Stimulated activated CD8-positive, alpha-beta memory T cell treated with anti-CD3 and anti-CD28 coated beads, Interleukin-7, amount 100 ng/mL, for 24 hours (primary cell): ENCODE measurements at regions not wholly inside any gene's neighbourhood (a gene's known extent, or its start where the extent isn't known, plus 50 kb on each side); places are given as distances from the start of the nearest gene placed in this dataset.

ENCODE experiments used
- DNase-seq: peaks from one replicate; pipeline ENCODE4 v3.0.0-alpha.2; 2020; ENCODE audit warnings: low read depth

GRCh38 chr9:28839778-28840430 is 1266.6 kb upstream of the C9orf72 start:
- no peak for DNase-seq

GRCh38 chr9:28841775-28842174 is 1268.5 kb upstream of the C9orf72 start:
- no peak for DNase-seq

GRCh38 chr9:28847331-28847730 is 1274.0 kb upstream of the C9orf72 start:
- DNase-seq = no peak

- DNase-seq = no peak
Measured at GRCh38 chr9:28848671-28849070, 1275.4 kb upstream of the C9orf72 start.

DNA sequence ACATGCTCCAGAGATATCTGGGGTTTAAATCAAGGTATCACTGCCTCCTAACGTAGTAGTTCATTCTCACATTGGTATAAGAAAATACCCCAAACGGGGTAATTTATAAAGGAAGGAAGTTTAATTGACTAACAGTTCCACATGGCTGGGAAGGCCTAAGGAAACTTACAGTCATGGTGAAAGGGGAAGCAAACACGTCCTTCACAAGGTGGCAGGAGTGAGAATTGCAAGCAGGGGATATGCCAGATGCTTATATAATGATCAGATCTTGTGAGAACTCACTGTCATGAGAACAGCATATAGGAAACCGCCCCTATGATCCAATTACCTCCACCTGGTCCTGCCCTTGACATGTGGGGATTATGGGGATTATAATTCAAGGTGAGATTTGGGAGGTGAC is 1280.2 kb upstream of the C9orf72 start:
- DNase-seq = no peak

GRCh38 chr9:28866951-28867350 is 1293.7 kb upstream of the C9orf72 start:
- DNase-seq = no peak

GRCh38 chr9:28868228-28868990 is 1295.1 kb upstream of the C9orf72 start:
- DNase-seq = no peak

DNA sequence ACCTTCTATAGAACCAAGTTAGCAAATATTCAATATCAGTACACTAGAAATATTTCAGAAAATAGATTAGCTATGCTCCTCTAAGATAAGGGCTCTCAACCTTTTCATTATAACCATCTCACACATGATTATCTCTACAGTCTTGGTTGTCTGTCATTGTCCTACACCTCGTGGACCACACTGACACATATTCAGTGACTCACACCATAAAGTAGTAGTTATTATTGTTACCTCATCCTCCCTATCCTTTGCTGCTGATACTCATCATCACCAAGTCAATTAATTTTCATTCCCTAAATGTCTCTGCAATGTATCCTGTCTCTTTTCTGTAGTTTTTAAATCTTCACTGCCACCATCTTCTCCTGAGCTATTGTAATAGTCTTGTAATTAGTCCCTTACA is 1309.2 kb upstream of the C9orf72 start:
- DNase-seq = no peak

DNA sequence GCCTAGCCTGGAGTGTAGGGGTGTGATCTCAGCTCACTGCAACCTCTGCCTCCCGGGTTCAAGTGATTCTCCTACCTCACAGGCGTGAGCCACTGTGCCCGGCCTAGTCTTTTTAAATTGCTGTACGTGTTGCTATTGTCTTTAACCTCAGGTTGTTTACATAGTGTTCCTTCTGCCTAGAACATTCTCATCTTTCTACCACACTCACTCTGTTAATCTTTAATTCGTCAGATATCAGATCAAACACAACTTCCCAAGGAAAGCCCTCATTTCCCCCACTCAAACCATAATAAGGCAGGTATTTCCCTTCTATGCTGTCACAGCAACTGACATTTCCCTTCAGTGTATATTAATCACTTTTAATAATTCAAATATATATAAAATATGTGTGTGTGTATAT is 1310.0 kb upstream of the C9orf72 start:
- DNase-seq = no peak

DNA sequence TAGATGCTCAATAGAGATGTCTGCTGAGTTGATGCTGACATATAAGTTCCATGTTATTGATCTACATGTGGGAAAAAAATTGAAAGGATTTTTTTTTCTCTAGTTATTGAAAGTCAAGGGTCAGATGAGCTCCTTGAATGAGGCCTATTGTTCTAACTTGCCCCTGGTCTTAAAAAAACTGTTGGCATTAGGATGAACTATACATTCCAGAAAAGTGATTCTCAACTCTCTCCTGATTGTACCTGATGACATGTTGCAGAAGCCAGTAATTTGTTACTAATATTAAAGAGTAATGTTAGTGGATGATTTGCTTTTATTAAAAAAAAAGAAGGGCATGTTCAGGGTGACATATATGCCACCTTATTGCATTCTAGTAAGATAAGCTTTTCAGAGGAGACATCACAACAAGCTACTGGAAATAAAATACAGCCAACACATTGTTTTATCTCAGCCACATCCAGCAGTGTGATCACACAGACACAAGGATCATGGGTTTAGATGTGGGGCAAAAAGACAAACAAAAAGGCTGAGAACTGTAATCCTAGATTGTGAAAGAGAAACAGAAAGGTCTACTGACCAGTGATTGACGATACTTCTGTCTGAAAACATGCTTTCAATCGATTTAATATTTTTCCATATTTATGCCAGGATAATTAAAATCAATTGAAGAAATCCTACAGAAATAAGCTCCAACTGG is 1314.1 kb upstream of the C9orf72 start:
- DNase-seq = no peak

GRCh38 chr9:28888806-28889205 is 1315.5 kb upstream of the C9orf72 start:
- no peak for DNase-seq

- DNase-seq = no peak
Measured at GRCh38 chr9:28892538-28892937, 1319.3 kb upstream of the C9orf72 start.

- no peak for DNase-seq
Measured at GRCh38 chr9:28899267-28899666, 1326.0 kb upstream of the C9orf72 start.

DNA sequence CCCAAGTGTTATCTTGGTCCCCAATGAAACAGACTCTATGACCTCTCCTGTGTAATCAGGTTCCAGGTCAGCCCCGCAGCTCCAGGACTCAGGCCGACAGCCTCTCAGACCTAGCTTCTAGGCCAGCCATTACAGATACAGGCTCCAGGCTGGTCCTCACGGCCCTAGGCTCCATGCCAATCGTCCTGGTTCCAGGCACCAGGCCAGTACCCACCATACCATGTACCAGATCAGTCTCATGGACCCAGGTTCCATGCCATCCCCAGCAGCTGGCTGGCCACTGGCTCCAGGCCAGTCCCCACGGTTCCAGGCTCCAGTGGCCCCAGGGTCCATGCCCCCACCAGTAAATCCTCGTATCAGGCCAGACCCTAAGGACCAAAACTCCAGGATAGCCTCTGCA is 1326.6 kb upstream of the C9orf72 start:
- no peak for DNase-seq

DNA sequence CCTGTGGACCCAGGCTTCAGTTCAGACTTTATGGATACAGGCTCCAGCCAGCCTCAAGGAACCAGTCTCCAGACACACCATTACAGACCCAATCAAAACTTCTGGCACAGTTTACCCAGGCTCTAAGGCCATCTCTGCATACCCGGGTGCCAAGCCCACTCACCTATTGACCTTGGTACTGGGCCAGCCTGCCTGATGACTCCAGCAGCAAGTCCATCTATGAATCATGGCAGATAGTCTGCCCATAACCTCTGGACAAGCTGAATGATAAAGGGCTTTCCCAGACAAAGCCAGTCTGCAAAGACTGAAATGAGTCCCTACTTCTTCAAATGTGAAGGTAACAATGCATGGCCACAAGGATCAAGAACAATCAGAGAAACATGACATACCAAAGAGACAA is 1327.1 kb upstream of the C9orf72 start:
- no peak for DNase-seq

DNA sequence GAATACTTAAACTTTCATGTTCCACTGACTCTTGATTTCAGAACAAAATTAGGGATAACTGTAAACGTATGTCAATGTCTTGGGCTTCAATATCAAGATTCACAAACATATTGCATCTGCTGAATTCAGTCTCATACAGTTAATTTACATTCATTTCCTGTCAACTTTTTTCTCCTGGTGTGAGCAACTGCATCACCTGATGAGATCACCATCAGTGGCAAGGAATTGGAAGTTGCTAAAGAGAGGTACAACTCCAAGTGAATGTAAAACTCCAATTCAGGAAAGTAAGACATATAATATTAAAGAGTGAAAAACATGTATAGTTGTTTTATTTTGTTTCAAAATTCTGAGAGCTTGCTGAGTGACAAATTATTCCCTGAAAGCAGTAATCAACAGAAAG is 1336.2 kb upstream of the C9orf72 start:
- DNase-seq = no peak

- no peak for DNase-seq
Measured at GRCh38 chr9:28912621-28913020, 1339.3 kb upstream of the C9orf72 start.

DNA sequence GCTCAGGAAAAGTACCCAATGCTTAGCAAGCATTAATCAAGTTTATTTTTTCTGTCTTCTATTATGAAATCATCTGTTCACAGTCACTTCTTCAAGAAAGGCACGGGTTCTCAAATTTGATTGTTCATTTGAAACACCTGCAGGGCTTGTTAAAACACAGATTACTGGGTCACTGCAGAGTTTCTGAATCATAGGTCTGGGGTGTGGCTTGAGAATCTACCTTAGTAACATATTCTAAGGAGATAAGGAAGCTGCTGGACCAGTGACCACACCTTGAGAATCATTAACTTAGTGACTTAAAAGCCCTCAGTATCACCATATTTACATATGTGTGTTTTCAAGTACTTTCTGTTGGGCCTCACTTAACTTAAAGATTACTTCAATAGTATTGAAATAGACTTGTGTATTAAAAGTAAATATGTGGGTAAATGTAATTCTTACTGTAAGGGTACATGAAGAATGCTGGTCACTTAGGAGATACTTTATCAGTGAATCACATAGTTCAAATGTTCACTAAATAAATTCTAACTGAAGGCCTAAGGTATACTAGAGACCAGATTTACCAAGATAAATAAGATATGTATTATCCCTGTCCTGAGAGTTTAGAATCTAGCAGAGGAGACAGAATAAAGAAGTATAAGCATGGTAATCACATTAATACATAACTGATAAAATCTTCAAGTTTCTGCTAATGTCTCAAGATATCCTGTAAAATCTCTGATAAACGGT is 1342.1 kb upstream of the C9orf72 start:
- no peak for DNase-seq

GRCh38 chr9:28916348-28916747 is 1343.1 kb upstream of the C9orf72 start:
- no peak for DNase-seq

- no peak for DNase-seq
Measured at GRCh38 chr9:28921857-28922500, 1348.7 kb upstream of the C9orf72 start.

- DNase-seq = no peak
Measured at GRCh38 chr9:28922891-28923290, 1349.6 kb upstream of the C9orf72 start.

DNA sequence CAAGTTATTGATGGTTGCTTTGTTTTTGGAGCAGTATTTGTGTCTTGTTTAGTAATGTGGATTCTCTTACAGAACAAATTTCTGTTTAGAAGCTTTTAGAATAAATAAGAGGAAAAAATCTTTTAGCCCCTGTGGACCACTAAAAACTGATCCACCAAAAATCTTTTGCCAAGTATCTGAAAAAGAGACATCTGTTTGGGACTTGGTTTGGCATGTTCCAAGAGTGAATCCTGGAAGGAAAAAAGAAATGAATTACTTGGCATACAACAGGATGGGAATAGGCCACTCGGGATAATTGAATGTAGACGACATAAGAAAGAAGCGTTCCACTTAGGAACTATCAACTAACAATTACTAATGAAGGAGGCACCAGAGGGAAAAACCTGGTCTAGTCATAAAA is 1350.1 kb upstream of the C9orf72 start:
- no peak for DNase-seq
